HG02588 (cell line): ENCODE measurements at regions not wholly inside any gene's neighbourhood (a gene's known extent, or its start where the extent isn't known, plus 50 kb on each side); places are given as distances from the start of the nearest gene placed in this dataset.
"Not testable (repeated sequence)": the region's sequence is repeated elsewhere in the genome, so short reads cannot be mapped to it uniquely, and the experiment has no call there.

Source experiments
- ATAC-seq: cut with Tn5 transposase; IDR thresholded peaks from one replicate; pipeline ENCODE4 v1.9.1; 2021; ENCODE audit warnings: mild to moderate bottlenecking, moderate library complexity; ENCODE audit not compliant: unreplicated experiment

DNA sequence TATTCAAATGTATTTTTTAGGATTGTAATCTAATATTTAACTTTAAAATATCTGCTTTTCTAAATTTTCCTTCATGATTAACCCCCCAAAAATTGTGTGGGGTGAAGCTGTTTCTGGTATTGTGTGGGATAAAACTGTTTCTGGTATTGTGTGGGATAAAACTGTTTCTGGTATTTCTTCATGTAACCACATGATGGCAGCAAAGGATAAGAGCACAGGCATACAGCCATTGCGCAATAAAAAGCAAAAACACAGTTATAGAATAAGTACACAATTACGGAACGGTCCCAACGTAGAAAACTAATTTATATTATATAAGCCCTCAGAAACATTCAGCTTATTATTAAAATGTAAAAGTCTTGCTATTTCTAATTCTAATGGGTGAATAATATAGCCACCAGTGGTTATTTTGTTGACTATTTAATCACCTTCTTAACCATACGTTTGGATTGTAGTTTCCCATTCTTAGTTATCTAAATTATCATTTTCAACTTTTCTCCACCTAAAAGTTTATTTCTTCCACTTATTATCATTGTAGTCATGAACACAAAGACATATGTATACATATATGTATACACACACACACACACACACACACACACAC, 333.9 kb upstream of the FSTL5 start:
- peak; percentile 82 for ATAC-seq

GRCh38 chr4:162494935-162495334, 331.1 kb upstream of the FSTL5 start:
- ATAC-seq = no peak

GRCh38 chr4:162485486-162485885, 321.7 kb upstream of the FSTL5 start:
- no peak for ATAC-seq

DNA sequence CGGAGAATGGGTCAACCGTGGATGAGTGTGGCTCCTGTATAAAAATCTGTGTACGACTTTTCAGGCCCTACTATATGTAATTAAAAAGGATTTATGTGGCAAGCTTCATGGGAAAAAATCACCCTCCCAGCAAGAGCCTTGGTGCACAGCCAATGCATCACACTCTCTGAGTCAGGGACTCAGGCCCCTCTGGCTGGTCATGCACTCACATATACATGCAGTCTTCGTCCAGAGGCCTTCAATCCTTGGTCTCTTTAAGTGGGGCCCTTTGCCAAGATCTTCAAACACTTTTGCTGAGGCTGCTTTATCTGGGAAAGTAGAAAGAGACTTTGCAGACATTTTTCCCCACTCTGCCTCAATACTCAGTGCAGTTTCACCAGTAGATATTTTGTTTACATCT, 311.4 kb upstream of the FSTL5 start:
- ATAC-seq = no peak

DNA sequence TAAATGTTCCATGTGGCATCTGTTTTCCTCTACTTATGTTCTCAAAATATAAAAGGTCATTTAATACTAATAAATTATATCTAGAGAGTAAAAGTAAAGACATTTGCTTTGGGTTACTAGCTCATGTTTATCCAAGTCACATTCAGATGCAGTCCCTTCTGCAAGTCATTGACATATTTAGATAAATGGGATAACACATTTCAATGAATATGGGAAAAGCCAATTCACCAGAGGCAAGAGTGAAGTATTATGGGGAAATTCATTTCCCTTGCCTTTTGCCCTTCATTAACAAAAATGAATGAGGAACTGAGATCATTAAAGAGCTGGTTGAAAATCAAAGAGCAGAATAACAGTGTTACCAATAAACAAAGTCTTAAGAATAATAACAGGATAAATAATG, 306.2 kb upstream of the FSTL5 start:
- ATAC-seq = no peak

DNA sequence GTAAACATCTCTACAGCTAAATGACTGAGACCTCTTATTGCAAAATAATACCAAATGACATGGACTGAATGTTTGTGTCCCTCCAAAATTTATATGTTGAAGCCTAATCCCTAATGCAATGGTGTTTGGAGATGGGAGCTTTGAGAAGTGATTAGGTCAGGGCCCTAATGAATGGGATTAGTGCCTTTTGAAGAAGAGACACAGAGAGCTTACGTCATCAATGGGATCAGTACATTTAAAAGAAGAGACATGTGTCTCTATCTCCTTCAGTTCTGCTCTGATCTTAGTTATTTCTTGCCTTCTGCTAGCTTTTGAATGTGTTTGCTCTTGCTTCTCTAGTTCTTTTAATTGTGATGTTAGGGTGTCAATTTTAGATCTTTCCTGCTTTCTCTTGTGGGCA, 301.6 kb upstream of the FSTL5 start:
- not testable (repeated sequence) for ATAC-seq

- no peak for ATAC-seq
These were observed 298.2 kb upstream of the FSTL5 start for GRCh38 chr4:162461952-162462351.

DNA sequence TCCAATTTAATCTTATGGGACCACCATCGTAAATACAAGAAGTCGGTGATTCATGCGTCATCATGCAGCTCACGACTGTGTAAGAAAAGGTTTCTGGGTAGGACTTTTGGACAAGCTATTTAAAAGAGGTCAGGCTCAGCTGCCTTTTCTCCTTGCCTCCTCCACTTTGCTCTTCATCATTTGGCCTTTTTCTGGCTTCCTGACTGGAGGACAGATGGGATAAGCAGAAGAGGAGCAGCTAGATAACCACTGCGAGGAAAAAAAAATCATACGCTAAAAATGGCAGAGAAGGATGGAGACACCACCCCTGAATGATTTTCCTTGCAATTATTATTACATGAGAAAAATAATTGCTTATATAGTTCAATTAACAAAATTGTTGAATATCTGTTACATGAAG, 294.3 kb upstream of the FSTL5 start:
- no peak for ATAC-seq

GRCh38 chr4:162457071-162457865, 293.5 kb upstream of the FSTL5 start:
- no peak for ATAC-seq

DNA sequence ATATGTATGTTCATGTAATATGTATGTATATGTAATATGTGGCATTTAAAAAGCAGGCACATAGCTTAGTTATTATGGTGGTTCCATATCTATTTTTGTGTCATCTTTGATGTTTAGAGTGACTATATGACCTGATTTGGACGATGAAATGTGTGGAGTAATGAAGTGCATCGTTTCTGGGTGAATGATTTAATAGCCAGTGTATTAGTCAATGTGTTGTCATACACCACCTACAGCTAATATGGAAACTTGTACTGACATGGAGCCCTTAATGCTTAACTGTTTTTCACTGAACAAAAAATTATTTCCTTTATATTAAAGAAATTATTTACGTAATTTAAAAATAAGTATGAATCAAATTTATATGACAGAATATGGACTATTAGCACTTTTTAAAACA, 292.3 kb upstream of the FSTL5 start:
- ATAC-seq = no peak

DNA sequence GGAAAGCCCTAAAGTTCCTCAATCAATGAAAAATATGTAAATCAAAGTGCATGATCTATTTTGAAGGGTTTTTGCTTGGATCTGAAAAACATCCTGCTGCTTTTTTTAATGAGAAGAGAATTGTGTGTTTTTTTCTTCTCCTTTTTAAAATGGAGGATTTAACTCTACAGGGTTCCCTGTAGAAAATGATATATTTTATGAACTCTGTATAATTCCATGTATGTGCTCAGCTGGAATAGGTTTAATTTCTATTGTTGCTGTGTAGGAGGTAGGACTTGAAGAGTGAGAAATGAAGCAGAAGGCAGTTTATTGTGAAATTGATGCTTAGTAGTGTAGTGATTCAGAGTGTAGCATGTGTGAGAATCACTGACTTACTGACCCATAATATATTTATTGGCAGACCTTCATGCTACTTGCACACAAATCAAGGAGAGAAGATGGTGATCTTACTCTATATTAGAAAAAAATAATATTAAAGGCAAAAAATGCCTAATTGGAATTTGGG, 286.8 kb upstream of the FSTL5 start:
- no peak for ATAC-seq

DNA sequence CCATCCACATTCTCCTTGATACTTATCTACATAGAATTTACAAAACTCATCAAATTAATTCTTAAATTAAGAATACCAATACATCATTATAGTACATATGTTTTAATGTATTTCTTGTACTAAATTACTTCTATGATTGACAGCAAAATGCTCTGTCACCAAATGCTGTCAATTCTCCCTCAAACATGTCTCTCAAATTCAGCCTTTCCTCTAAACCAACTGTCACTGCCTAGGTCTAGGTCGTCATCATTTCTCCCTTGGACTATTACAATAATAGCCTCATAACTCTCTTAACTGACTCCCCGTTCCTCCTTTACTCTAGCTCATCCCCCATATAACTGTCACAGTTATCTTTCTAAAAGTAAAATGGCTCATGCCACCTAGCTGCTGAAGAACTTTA, 279.7 kb upstream of the FSTL5 start:
- ATAC-seq = no peak

DNA sequence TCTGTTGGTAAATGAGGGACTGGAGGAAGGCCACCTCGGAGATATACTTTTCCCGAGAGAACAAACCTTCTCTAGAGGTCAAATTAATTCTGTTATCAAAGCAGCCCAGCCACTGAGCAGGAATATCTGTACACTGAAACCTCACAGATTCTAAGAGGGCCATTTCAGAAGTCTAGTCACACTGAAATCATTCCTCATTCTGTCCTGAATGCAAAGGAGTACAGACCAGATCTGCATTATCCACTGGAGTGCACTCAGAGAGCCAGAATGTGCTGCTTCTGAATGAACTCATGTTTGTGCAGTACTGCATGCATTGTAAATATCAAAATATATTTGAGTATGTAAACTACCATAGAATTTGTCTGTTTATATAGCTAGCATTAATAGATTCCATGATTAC, 278.3 kb upstream of the FSTL5 start:
- no peak for ATAC-seq

DNA sequence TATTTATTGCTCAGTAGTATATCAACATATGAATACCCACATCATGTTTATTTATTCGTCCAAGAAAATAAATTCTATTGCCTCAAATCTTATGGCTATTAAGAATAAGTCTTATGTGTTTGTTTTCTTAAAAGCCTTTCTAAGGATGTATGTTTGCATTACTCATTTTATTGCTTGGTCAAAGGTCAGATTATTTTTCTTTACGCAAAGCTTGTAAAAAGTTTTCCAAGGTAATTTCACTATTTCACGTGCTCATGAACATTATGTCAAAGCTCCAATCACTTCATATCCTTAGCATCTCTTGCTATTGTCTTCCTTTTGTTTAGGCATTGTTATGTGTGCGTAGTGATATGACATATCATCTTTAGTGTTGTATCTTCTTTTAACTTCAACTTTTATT, 258.5 kb upstream of the FSTL5 start:
- no peak for ATAC-seq

DNA sequence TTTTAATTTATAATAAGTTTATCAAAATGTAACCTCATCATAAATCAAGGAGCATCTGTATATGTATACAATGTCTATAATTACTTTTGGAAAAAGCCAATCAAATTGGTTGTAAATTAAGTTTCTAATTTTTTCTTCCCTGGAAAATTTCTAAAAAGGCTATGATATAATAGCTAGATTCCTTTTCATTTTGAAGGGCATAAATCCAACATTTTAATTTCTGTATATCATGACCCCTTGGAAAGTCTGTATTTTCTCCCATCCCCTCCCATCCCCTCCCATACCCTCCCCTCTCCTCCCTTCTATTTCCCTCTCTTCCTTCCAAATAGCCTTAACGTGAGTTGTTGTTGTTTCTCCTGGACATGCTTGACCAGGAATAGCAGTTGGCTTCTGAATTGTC, 247.1 kb upstream of the FSTL5 start:
- ATAC-seq = no peak

GRCh38 chr4:162409048-162409447, 245.2 kb upstream of the FSTL5 start:
- ATAC-seq = no peak

DNA sequence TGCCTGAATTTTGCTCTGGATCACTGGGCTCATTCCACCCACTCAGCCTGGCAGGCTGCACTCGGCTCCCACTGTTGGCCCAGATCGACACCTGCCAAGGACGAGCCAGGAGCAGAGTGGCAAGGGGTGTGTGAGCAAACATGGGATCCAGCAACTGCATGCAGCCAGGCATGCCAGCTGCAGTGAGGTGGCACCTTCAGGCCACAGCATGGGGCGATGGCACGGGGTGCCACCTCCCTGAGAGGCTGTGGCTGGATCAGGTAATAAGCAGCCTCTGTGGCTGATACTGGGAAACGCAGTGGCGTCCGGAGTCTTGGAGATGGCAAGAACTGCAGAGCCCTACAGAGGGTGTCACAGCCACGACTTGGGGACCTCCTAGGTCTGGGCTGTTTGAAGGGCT, 244.5 kb upstream of the FSTL5 start:
- ATAC-seq = no peak

- ATAC-seq = no peak
These were observed 243.0 kb upstream of the FSTL5 start for GRCh38 chr4:162406637-162407365.

DNA sequence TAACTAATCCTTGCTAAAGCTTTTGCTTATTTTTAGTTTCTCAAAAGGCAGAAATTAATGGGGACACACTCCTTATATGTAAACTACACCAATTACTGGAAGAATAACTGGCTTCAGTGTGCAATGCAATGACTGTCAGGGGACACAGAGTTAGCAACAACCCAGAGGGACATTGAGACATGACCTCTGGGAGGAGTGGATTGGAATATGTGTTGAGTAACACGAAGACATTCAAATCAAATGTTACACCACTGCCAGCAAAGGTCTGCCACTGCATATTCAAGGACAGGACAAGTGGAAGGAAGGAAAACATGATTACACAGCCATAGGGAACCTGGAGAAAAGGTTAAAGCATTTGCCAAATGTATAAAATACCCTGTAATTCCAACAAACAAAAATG, 240.1 kb upstream of the FSTL5 start:
- ATAC-seq = no peak

GRCh38 chr4:162403419-162403818, 239.6 kb upstream of the FSTL5 start:
- ATAC-seq = no peak

GRCh38 chr4:162401021-162401420, 237.2 kb upstream of the FSTL5 start:
- ATAC-seq = no peak

DNA sequence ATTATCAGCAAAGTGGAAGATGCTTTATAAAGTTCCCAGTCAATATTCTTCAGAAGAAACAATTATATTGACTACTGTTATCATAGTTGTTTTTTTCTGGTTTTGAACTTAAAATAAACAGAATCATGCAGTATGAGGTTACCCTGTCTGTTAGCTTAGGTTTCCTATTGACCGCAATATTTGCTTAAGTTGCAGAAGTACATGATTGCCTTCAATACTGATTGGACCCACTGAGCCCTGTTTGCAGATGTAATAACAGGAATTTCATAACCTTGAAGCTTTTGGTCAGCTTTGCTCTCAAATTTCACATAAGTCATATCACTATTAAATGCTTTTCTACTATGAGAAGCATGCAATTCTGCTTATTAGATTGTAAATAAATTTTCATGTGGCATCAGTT, 229.1 kb upstream of the FSTL5 start:
- ATAC-seq = no peak
